ELF-1 (cell line): ENCODE measurements at regions not wholly inside any gene's neighbourhood (a gene's known extent, or its start where the extent isn't known, plus 50 kb on each side); places are given as distances from the start of the nearest gene placed in this dataset.

Experiments used
- DNase-seq: peaks from one replicate; pipeline ENCODE4 v3.0.0-alpha.2; 2016; ENCODE audit warnings: low read depth, low spot score

DNA sequence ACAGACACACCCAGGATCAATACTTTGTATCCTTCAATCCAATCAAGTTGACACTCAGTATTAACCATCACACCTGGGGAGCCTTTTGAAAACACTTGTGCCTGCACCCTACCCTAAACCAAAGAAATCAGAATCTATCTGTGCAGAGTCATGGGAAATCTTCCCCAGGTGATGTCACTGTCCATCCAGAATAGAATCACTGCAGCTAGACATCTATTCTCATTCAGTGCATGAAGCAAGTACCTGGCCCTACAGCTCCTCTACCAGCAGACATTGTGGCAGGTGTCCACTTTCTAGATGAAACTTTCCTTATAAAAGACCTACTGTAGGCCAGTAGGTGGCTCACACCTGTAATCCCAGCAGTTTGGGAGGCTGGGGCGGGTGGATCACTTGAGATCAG is 262.4 kb upstream of the MARCKS start:
- DNase-seq, result no peak

DNA sequence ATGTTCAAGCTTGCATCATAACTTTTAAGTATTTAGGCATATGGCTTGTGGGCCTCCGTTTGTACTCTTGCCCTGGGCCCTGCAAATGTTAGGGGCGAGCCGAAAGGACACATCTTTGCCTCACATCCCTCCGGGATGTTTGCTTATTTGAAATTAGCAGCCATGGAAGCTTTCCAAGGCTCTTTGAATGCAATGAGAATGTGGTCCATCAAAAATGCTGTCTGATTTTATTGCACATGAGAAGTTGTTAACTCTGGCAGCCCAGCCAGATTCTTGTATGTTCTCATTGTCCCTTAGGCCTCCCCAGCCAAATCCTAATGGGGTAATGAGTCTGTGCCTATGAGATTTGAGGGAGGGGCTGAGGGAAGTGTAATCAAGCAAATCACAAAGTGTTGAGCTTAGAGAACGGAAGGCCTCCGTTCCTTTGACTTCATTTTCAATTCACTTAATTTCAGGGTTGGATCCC is 261.2 kb upstream of the MARCKS start:
- DNase-seq, result no peak

DNA sequence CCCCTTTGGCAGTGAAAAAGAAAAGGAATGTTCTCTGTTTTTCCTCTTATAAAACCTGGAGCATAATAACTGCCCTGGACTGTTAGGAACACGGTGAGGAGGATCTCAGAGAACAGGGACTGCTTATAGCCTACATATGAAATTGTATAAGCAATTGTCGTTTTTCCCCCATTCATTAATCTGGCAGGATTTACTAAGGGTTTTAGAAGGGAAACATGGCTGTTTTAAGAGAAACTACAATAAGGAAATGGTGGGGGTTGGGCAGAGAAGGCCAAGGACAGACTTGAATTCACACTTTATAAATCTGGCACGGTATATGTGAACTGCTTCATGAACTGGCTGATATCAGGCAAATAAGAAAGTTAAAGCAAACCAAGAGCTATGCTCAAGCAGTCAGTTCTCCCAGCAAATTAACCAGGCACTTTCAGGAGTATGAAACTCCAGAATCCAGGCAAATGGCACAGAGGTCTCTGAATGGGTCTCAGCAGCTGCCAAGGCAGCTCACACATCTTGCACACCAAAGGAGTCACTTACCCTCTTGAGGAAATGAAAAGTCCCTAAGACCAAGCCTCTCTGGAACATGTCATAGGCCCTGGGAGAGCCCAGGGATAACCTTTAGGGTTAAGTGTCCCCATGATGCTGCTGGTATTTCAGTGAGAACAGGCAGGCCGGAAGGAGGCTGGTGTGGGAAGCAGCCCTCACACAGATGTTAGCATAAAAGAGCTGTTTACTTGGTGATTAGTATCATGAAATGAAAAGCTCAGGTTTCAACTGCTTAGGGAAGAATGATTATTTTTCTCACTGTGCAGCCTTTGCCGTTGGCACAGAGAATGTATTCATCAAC is 260.5 kb upstream of the MARCKS start:
- DNase-seq, result no peak

DNA sequence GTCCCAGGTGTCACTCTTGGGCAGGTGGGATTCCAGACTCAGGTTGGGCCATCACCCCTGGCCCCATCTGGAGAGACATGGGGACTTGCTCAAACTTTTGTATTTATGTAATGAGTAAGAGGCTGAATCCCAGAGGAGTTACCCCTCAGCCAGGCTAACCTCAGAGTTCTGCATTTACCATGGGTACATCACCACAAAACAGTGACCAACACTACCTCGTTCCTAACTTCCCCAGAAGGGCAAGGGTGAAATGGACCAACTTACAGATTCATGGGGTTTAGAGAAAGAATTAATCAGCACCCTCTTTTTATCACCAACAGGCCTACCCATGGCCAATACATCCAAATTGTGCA is 259.9 kb upstream of the MARCKS start:
- no peak for DNase-seq

DNA sequence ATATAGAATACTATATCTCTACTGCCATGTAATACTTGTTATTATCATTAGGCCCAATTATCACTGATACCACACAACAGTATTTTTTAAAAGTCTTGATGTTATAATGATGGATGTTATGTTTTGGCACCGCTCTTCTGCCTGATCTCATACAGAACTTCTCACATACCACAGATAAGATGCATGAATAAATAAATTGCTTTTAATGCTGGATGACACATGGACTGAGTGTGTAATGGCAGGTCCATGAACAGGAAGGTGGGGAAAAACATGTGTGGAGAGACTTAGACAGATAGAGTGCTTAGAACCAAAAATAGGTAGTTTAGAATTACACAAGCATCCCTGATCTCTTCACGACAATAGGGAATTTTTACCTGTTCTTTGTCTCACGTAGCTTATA is 258.4 kb upstream of the MARCKS start:
- DNase-seq, result no peak

DNA sequence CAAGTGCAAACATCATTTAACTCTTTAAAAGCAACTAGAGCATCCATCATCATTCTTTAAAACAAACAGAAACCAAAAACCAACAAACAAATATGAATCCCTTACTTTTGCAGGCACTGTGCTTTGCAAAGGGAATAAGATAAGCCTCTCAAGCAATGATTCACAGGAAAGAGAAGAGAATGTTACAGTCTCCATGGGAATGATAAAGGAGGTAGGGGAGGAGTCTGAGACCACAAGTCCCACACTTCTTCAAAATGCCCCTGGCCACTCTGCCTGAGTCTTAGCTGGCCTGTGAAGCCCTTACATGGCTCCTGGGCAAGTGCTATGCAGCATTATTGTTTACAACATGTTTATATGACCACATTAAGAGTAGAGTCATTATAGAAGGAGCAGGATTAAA is 257.7 kb upstream of the MARCKS start:
- DNase-seq, result no peak

DNA sequence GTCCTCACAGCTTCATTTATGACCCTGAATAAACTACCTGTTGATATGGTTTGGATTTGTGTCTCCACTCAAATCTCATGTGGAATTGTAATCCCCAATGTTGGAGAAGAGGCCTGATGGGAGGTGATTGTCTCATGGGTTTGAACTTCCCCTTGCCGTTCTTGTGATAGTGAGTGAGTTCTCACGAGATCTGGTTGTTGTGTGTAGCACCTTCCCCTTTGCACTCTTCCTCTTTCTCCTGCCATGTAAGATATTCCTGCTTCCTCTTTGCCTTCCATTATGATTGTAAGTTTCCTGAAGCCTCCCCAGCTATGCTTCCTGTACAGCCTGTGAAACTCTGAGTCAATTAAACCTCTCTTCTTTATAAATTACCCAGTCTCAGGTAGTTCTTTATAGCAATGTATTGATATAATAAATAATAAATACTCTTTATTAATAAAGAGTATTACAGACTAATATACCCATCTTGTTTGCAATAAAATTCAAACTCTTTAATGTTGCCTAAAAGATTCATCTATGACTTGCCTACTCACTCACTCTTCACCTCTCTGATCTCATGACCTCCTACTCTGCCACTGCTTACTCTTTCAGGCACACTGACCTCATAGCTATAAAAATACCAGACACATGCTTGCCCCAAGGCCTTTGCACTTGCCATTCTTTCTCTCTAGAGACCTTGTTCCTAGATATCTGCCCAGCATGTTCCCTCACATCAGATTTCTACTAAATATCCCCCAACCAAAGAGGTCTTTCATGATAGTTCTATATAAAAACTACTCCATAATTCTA is 256.4 kb upstream of the MARCKS start:
- DNase-seq, result no peak

DNA sequence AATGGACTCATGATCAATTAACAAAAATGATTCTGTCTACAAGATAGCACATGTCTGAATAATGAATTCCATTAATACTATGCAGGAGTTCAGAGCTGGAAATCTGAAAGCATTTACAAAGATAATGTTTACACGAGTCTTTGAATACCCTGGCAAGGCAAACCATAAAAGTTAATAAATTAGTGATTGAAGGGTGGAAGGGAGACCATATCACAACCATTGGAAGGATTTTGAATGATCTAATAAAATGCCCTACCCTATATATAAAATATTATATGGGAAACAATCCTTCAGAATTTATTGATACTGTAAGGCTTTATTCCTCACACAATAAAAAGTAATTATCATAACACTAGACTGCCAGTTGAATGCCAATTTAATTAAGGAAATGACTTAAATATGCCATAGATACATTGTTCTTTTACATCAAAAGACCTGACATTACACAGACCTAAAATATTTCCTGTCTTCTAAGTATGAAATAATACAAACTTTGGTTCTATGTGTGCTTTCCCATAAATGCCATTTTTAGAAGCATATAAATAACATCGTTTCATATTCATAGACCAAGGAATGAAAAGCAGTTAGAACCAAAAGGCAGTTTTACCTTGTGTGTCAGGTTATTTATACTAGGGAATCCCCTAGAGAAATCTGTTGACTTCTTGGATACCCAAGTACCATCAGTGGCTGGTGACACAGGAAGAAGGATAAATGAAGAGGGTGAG is 249.2 kb upstream of the MARCKS start:
- no peak for DNase-seq

DNA sequence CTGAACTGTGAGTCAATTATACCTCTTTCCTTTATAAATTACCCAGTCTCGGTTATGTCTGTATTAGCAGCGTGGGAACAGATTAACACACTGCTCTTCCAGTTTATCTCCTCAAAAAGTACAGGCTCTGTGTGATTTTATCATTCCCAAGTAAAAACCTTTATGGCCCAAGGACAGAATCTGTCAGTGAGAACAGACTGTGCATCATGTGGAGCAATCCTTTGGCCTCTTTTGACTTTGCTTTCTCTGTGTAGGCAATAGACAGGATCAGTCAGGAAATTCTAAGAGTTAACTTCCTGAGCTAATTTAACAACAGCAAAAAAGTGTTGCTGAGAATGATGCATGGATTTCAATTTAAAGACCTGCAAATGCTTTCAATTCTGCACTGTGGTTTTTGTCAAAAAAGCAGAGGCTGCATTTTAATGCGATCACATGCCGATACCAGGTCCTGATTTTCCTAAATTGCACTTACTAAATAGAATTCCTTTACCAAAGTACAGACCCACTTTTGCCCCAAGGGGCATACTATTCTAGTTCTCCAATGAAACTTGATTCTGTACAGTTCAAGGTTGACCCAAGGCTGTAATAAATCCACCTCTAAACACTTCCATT is 246.7 kb upstream of the MARCKS start:
- no peak for DNase-seq

DNA sequence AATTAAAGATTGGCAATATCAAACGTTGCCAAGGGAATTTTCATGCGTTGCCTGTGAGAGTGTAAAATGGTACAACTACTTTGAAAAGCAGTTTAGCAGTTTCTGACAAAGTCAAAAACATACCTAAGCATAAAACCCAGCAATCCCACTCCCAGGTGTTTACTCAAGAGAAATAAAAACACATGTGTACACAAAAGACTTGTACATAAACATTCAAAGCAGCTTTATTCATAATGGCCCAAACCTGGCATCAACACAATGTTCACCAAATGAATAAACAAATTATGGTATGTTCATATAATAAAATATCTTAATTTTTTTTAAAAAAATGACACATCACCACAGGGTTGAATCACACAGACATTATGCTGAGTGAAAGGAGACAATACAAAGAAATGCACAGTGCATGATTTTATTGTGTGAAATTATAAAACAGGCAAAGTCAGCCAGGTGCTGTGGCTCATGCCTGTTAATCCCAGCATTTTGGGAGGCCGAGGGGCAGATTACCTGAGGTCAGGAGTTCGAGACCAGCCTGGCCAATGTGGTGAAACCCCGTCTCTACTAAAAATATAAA is 240.4 kb upstream of the MARCKS start:
- DNase-seq, result no peak

DNA sequence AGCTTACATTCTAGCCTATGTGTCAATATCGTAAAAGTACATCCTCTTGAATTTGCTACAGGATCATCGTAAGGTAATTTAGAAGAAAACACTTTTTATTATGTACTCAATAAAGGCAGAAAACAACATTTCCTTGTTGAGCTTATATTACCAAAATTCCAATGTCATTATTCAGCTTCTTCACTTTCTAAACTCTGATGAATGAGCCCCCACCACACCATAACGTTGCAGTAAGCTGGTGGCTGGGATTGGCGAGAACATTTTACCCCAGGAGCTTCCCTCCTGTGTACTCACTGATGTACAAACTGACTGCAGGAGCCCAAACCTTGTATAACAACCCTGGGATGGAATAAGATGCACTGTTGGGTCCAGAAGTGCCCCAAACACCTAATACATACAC is 238.1 kb upstream of the MARCKS start:
- DNase-seq, result no peak

DNA sequence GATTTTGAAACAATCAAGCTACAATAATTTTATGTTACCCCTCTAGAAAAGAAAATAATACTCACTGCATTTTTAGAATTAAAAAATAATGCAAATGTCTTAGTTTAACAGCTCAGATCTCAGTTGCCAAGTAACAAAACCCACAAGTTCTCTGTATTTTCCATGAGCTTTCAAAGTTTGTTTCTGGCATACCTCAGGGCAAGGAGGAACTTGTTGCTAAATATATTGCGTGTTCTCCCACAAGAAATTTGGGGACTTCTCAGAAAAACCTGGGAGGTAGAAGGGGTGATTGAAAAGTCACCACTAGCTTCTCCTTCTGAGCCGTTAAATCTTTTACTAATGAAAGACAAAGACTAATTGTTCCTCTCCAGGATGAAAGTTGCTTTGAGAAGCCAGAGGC is 236.8 kb upstream of the MARCKS start:
- DNase-seq, result no peak

DNA sequence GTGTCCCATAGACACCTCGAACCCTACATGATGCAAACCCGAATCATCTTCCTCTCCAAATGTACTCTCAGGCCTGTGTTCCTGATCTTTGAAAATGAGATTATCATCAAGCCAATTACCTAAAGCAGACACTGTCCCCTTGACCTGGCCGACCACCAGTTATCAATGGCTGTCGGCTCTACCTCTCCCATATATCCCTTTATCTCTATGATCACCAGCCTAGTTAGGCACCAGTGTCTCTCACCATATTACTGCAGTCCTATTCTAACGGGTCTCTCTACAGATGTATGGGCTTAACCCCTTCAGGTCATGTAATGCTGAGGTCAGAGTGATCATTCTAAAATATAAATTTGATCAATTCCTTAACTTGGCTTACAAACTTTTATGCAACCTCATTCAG is 234.9 kb upstream of the MARCKS start:
- no peak for DNase-seq

DNA sequence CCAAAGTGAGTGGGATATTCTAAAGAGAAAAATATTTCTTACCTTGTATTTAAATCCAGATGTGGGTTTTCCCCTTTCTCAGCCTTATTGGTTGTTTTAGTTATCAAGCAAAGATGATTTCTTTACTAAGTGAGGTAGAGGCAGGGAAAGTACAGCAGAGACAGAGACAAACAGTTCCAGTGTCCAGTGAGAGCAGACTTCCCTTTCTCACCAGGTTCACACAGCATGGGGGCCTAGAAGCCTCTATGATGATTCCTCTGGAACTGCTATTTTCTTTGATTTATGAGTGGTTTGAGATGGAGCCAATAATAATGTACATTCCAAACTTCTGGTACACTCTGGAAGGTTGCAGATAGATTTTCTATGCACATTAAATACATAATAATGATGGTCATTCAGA is 234.0 kb upstream of the MARCKS start:
- DNase-seq, result no peak

DNA sequence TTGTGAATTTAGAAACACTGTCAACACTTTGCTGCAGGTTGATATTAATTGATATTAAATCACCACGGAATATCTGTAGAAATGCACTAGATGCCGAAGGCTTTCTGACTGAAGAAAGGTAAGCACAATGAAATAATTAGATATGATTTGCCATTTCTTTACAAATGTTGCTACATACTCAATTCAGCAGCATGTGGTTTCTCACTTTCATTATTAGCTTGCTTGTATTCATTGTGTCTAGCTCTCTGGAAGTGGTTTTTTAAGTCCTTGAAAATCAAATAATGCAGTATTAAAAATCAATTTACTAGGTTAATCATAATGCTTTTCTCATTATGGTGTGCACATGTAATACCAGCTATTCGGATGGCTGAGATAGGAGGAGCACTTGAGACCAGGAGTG is 231.3 kb upstream of the MARCKS start:
- DNase-seq, result no peak

DNA sequence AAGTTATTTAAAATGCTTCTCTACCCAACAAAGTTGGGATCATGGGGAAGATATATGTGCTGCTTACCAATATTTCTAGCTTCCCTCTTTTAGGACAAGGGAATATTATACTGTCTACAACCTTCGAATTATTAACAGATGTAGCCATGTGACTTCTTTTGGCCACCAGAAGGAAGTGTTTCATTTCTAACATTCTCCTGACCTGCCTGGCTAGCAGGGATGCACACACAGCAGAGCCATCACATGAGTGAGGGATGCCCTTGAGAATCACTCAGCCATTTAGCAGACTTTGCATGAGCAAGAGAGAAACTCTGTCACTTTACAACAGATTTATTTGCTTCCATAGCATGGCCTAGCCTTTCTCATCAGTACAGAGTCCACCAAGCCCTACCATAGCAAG is 230.7 kb upstream of the MARCKS start:
- no peak for DNase-seq

DNA sequence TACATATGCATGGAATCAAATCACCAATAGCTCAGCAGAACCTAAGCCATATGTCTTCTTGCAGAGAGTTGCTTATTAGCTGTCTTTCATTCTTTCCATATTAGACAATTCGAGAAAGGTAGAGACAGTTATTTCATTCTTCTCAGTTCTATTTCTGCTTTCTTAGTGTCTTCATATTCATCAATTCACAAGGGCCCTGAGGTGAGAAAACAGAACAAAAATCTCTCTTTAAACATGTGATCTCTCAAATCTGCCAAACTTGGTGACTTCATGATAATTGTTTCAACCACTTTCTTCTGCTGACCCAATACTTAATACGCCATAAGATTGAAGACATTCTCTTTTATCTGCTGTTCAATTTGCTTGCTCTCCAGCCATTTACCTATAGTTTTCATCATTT is 229.7 kb upstream of the MARCKS start:
- DNase-seq, result no peak

DNA sequence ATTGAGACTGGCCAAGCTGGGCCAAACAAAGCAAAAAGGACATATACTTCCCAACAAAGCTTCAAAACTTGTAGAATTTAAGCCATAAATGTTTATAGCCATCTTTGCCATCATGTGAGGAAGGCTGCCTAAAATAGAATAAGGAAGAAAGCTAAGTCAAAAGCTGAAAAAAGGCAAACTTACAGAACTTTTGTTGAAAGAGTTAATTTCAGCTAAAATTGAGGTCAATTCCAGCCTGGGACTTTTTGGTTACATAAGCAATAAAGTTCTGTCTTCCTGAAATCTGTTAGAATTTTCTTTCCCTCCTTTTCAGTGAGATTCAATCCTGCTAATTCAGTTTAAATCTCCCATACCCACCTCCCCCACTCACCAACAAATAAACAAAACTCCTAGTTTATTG is 227.9 kb upstream of the MARCKS start:
- no peak for DNase-seq

DNA sequence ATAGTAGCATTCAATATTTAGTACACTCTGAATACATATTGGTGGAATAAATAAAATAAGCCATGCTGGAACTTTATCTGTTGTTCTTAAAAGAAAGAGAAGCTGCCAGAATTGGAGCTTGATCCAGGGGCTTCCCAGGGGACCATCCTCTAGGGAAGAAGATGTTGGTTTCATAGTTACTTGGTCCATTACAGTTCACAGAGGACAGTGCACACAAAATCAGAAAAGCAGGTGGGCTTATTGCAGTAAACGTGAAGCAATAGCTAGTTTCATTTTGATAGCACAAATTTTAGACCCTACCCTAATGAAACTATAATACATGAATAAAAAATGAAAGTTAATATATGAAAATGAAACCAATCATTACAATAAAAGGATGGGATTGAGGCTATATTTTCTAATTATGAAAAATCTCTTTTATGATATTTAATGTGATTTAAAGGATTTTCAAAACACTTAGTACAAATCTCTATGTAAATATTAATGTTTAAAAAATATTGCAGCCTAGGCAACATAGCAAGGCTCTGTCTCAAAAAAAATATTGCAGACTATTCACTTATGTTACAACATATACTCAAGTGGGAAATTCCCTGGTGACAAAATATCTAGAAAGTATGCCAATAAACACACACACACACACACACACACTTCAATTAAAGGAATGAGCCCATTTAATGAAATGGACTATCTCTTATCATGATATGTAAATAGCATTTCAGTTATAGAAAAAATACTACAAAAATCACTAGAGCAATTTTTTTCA is 227.0 kb upstream of the MARCKS start:
- no peak for DNase-seq

DNA sequence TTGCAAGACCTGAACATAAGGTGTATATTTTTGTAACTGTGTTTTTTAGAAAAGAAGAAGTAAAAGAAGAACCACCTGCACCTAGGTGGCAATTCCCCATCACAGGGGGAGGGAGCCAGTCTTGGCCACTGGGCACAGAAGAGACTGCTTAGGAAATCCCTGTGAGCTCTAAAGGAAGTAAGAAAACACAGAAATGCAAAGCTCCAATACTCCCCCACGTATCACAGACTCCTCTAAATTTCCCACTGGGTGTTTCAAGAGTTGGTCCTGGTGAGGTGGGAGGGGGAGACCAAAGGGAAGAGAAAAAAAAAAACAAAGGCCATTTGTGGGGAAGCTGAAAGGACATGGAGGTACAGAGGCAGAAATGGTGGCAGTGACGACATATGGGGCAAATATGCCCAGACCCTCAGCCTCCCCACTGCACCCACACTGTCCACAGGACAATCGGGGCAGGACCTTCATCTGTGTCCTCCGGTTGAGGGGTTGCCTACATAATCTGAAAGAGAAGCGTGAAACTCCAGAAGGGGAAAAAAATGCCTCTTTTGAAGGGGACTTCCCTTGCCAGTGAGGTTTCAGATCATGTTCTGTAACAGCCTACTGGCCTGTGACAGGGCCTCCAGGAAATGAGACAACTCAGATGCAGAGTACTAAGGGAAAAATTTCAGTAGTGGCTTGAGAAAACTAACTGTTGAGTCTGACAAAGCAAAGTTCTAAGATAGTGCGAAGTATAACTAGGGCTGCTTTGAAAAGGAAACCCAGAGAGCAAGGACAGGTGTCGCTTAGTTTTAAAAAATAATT is 226.2 kb upstream of the MARCKS start:
- no peak for DNase-seq
